HUES6 (cell line): ENCODE measurements at regions not wholly inside any gene's neighbourhood (a gene's known extent, or its start where the extent isn't known, plus 50 kb on each side); places are given as distances from the start of the nearest gene placed in this dataset.
"Not testable (repeated sequence)": the region's sequence is repeated elsewhere in the genome, so short reads cannot be mapped to it uniquely, and the experiment has no call there.

Experiments used
- H3K27ac ChIP-seq: 2 replicates; pipeline ENCODE4 v1.7.0; 2013; ENCODE audit warnings: low read depth, mild to moderate bottlenecking, low read length, inconsistent platforms
- H3K27me3 ChIP-seq: 2 replicates; pipeline ENCODE4 v1.6.1; 2013; ENCODE audit warnings: low read length; ENCODE audit not compliant: control insufficient read depth, insufficient read depth
- H3K36me3 ChIP-seq: 2 replicates; pipeline ENCODE4 v1.6.1; 2013; ENCODE audit warnings: low read length; ENCODE audit not compliant: control insufficient read depth, insufficient read depth
- H3K4me1 ChIP-seq: 2 replicates; pipeline ENCODE4 v1.6.1; 2013; ENCODE audit warnings: low read length; ENCODE audit not compliant: control insufficient read depth, insufficient read depth
- H3K4me3 ChIP-seq: 2 replicates; pipeline ENCODE4 v1.5.1; 2013; ENCODE audit warnings: low read depth, low read length
- H3K9ac ChIP-seq: one replicate; pipeline ENCODE4 v1.6.1; 2013; ENCODE audit warnings: mild to moderate bottlenecking, low read length
- H3K9me3 ChIP-seq: 2 replicates; pipeline ENCODE4 v1.6.1; 2013; ENCODE audit warnings: low read depth, low read length; ENCODE audit not compliant: control insufficient read depth, insufficient read depth

GRCh38 chr2:142716463-142717242 is 160.8 kb upstream of the KYNU start:
- Histone ChIP-seq H3K36me3 (no peaks in the 10 kb centered on the region), H3K27me3 (no peaks in the 10 kb centered on the region), H3K4me3 (no peak overlapping the region), H3K9me3 (no peaks in the 10 kb centered on the region), H3K4me1 (peaks cover 22% of the 10 kb centered on the region), H3K9ac (no peak overlapping the region), H3K27ac (no peak overlapping the region)

- H3K36me3 ChIP-seq: no peaks in the 10 kb centered on the region
- no peaks in the 10 kb centered on the region for H3K27me3 ChIP-seq
- H3K4me1 ChIP-seq: peaks cover 17% of the 10 kb centered on the region
- H3K4me3 ChIP-seq: no peak overlapping the region
- no peak overlapping the region for H3K9ac ChIP-seq
- no peak overlapping the region for H3K27ac ChIP-seq
- no peaks in the 10 kb centered on the region for H3K9me3 ChIP-seq
Observed at GRCh38 chr2:142714600-142714999, 162.9 kb upstream of the KYNU start.

- Histone ChIP-seq H3K27ac (no peak overlapping the region), H3K9ac (no peak overlapping the region), H3K36me3 (no peaks in the 10 kb centered on the region), H3K9me3 (no peaks in the 10 kb centered on the region), H3K27me3 (no peaks in the 10 kb centered on the region), H3K4me3 (no peak overlapping the region), H3K4me1 (no peaks in the 10 kb centered on the region)
Observed at GRCh38 chr2:142710336-142710735, 167.1 kb upstream of the KYNU start.

GRCh38 chr2:142707318-142707717 is 170.1 kb upstream of the KYNU start:
- Histone ChIP-seq H3K4me1 (no peaks in the 10 kb centered on the region), H3K36me3 (no peaks in the 10 kb centered on the region), H3K27ac (no peak overlapping the region), H3K9ac (no peak overlapping the region), H3K27me3 (no peaks in the 10 kb centered on the region), H3K9me3 (peaks cover 7% of the 10 kb centered on the region), H3K4me3 (no peak overlapping the region)

GRCh38 chr2:142702397-142702796 is 175.1 kb upstream of the KYNU start:
- H3K4me3 ChIP-seq, H3K4me1 ChIP-seq, H3K36me3 ChIP-seq, H3K9ac ChIP-seq, H3K27me3 ChIP-seq, H3K27ac ChIP-seq: not testable (repeated sequence)
- H3K9me3 ChIP-seq: peaks cover 10% of the 10 kb centered on the region

GRCh38 chr2:142695350-142696257 is 181.9 kb upstream of the KYNU start:
- not testable (repeated sequence) for H3K4me1 ChIP-seq, H3K4me3 ChIP-seq, H3K9ac ChIP-seq, H3K27me3 ChIP-seq, H3K9me3 ChIP-seq, H3K36me3 ChIP-seq, H3K27ac ChIP-seq

- H3K27ac ChIP-seq: no peak overlapping the region
- no peak overlapping the region for H3K4me3 ChIP-seq
- H3K9ac ChIP-seq: no peak overlapping the region
- H3K36me3 ChIP-seq: no peaks in the 10 kb centered on the region
- no peaks in the 10 kb centered on the region for H3K9me3 ChIP-seq
- peaks cover 10% of the 10 kb centered on the region; the same call in 1 of the 2 replicates for H3K4me1 ChIP-seq
- no peaks in the 10 kb centered on the region for H3K27me3 ChIP-seq
Observed at GRCh38 chr2:142694282-142694681, 183.2 kb upstream of the KYNU start.

GRCh38 chr2:142693171-142693950 is 184.1 kb upstream of the KYNU start:
- H3K36me3 ChIP-seq: no peaks in the 10 kb centered on the region
- no peaks in the 10 kb centered on the region for H3K27me3 ChIP-seq
- no peak overlapping the region for H3K27ac ChIP-seq
- H3K9ac ChIP-seq: no peak overlapping the region
- H3K9me3 ChIP-seq: no peaks in the 10 kb centered on the region
- peaks cover 10% of the 10 kb centered on the region; the same call in 1 of the 2 replicates for H3K4me1 ChIP-seq
- no peak overlapping the region for H3K4me3 ChIP-seq

GRCh38 chr2:142688856-142689605 is 188.4 kb upstream of the KYNU start:
- no peaks in the 10 kb centered on the region for H3K27me3 ChIP-seq
- H3K27ac ChIP-seq: no peak overlapping the region
- no peaks in the 10 kb centered on the region for H3K36me3 ChIP-seq
- H3K9me3 ChIP-seq: no peaks in the 10 kb centered on the region
- H3K9ac ChIP-seq: no peak overlapping the region
- no peak overlapping the region for H3K4me3 ChIP-seq
- 0 out of 2 replicates have a peak, but pooled peaks cover 10% of the 10 kb centered on the region for H3K4me1 ChIP-seq

- H3K9ac ChIP-seq: no peak overlapping the region
- 0 out of 2 replicates have a peak, but pooled peaks cover 3% of the 10 kb centered on the region for H3K4me1 ChIP-seq
- no peaks in the 10 kb centered on the region for H3K9me3 ChIP-seq
- H3K27ac ChIP-seq: no peak overlapping the region
- H3K4me3 ChIP-seq: no peak overlapping the region
- no peaks in the 10 kb centered on the region for H3K36me3 ChIP-seq
- H3K27me3 ChIP-seq: no peaks in the 10 kb centered on the region
Observed at GRCh38 chr2:142687509-142687908, 190.0 kb upstream of the KYNU start.
